ENCODE measurements at regions not wholly inside any gene's neighbourhood (a gene's known extent, or its start where the extent isn't known, plus 50 kb on each side); places are given as distances from the start of the nearest gene placed in this dataset.

DNA sequence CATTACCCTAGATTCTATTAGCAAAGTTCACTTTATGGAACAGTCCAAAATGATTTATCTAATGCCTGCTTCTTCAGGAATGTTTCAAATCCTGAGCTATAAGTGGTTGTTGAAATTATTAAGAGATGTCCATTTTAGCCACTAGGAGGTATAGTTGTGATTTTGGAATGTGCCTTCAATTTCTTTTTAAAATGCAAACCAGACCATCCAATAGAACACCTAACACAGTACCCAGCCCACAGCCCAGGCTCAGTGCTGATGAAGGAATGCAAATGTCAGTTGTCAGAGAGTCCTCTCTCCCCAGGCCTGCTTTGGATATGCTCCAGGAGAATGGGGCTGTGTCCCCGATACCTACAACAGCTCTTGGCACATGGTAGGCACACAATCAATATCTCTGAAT lies 85.8 kb upstream of the E2F8 start:
- BruUV-seq (replicated peaks): no TSS peak
- Histone ChIP-seq H4K20me1 (ENCODE audit: control insufficient read depth, insufficient read depth) (no peaks in the 10 kb centered on the region), H2AFZ (ENCODE audit: control insufficient read depth, low read depth, low read length) (no peak overlapping the region), H3K9me3 (replicated peaks; ENCODE audit: control insufficient read depth, insufficient read depth, low read length) (no peaks in the 10 kb centered on the region; the same call in 1 of the 3 replicates), H3K27me3 (replicated peaks in 1 of 2; ENCODE audit: control insufficient read depth in 2 of 2, insufficient read depth in 2 of 2, low read length in 1 of 2) (no peaks in the 10 kb centered on the region), H3K79me2 (ENCODE audit: control insufficient read depth, insufficient read depth, low read length) (no peaks in the 10 kb centered on the region), H3K4me3 (no peak overlapping the region), H3K4me2 (ENCODE audit: control insufficient read depth, insufficient read depth) (no peak overlapping the region), H3K4me1 (ENCODE audit: control insufficient read depth, insufficient read depth, low read length) (peaks cover 30% of the 10 kb centered on the region), H3K9ac (ENCODE audit: control insufficient read depth, insufficient read depth, low read length) (no peak overlapping the region), H3K36me3 (ENCODE audit: control insufficient read depth in 2 of 2, insufficient read depth in 2 of 2, low read length in 1 of 2) (no peaks in the 10 kb centered on the region), H3K27ac (ENCODE audit: control insufficient read depth, insufficient read depth) (no peak overlapping the region)
- 92% methylated on average over 1 of the region's 1 CpG for WGBS (ENCODE audit: insufficient coverage, insufficient replicate concordance, low lambda C conversion rate, missing lambda C conversion rate)
- no peak for FAIRE-seq
- intact Hi-C loops (cut with micrococcal nuclease; ENCODE audit: unreplicated experiment) (no loop called here), in situ Hi-C loops (cut with MboI) (no loop called here)
- no peak for DNase-seq (ENCODE audit: low read depth, low spot score)
- SMC1A ChIA-PET (ENCODE audit: uncharacterized antibody, unreplicated experiment): interaction anchor here (0.6 to 5.1 kb wide), 20 partner anchors 10 to 255 kb away, joined by 3 to 24 read pairs (median 3); no protein-coding TSS in a partner anchor
- TF ChIP-seq, protein P1, sequence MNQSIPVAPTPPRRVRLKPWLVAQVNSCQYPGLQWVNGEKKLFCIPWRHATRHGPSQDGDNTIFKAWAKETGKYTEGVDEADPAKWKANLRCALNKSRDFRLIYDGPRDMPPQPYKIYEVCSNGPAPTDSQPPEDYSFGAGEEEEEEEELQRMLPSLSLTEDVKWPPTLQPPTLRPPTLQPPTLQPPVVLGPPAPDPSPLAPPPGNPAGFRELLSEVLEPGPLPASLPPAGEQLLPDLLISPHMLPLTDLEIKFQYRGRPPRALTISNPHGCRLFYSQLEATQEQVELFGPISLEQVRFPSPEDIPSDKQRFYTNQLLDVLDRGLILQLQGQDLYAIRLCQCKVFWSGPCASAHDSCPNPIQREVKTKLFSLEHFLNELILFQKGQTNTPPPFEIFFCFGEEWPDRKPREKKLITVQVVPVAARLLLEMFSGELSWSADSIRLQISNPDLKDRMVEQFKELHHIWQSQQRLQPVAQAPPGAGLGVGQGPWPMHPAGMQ (IDR thresholded peaks at IDR 0.05; ENCODE audit: borderline replicate concordance): no peak
- TF ChIP-seq GATAD2B (conservative IDR thresholded peaks at IDR 0.05; ENCODE audit: low read depth) (no peak), FOXM1 (IDR thresholded peaks at IDR 0.05; ENCODE audit: low read depth, low read length) (no peak), HDAC2 (IDR thresholded peaks at IDR 0.05) (no peak), SIN3A (IDR thresholded peaks at IDR 0.05; ENCODE audit: low read depth, low read length) (no peak), ZNF384 (IDR thresholded peaks at IDR 0.05; ENCODE audit: borderline replicate concordance, low read depth, low read length) (no peak), NR2F1 (conservative IDR thresholded peaks at IDR 0.05) (no peak), RAD21 (IDR thresholded peaks at IDR 0.05; ENCODE audit: insufficient read depth, low read depth, low read length) (peak; percentile 42; the same call in 1 of the 2 replicates), CREM (IDR thresholded peaks at IDR 0.05; ENCODE audit: low read depth) (no peak), SMC3 (IDR thresholded peaks at IDR 0.05; ENCODE audit: borderline replicate concordance, low read length) (peak; percentile 47; the same call in 1 of the 2 replicates), ZNF622 (IDR thresholded peaks at IDR 0.05) (no peak), KAT2A (conservative IDR thresholded peaks at IDR 0.05; ENCODE audit: control insufficient read depth, low read depth, low read length) (no peak)
- TF ChIP-seq, protein P2, sequence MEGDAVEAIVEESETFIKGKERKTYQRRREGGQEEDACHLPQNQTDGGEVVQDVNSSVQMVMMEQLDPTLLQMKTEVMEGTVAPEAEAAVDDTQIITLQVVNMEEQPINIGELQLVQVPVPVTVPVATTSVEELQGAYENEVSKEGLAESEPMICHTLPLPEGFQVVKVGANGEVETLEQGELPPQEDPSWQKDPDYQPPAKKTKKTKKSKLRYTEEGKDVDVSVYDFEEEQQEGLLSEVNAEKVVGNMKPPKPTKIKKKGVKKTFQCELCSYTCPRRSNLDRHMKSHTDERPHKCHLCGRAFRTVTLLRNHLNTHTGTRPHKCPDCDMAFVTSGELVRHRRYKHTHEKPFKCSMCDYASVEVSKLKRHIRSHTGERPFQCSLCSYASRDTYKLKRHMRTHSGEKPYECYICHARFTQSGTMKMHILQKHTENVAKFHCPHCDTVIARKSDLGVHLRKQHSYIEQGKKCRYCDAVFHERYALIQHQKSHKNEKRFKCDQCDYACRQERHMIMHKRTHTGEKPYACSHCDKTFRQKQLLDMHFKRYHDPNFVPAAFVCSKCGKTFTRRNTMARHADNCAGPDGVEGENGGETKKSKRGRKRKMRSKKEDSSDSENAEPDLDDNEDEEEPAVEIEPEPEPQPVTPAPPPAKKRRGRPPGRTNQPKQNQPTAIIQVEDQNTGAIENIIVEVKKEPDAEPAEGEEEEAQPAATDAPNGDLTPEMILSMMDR (IDR thresholded peaks at IDR 0.05 in 2 of 3, conservative IDR thresholded peaks at IDR 0.05 in 1 of 3; ENCODE audit: control insufficient read depth in 2 of 3, extremely low read depth in 1 of 3, insufficient read depth in 1 of 3, low read depth in 3 of 3, low read length in 3 of 3): peak in 2 of 3 experiments; percentile 13 to 30; a peak in 2 of 6 replicates
- POLR2A ChIA-PET: no interaction called here
- ATAC-seq: peak; percentile 36
- RAD21 ChIA-PET (ENCODE audit: unreplicated experiment): interaction anchor here (0.8 to 4.8 kb wide), 20 partner anchors 10 to 256 kb away, joined by 3 to 21 read pairs (median 3); no protein-coding TSS in a partner anchor
- CTCF ChIA-PET: interaction anchor here (0.8 to 5.4 kb wide), 19 partner anchors 10 to 266 kb away, joined by 3 to 70 read pairs (median 5); partner anchors contain the start of gene MRGPRX2

All from GM12878 (cell line).